Pulmonary artery endothelial cell (primary cell): ENCODE measurements at regions not wholly inside any gene's neighbourhood (a gene's known extent, or its start where the extent isn't known, plus 50 kb on each side); places are given as distances from the start of the nearest gene placed in this dataset.
"Not testable (repeated sequence)": the region's sequence is repeated elsewhere in the genome, so short reads cannot be mapped to it uniquely, and the experiment has no call there.

Experiments used
- DNase-seq: peaks from one replicate; pipeline ENCODE4 v3.0.0-alpha.2; 2011; ENCODE audit warnings: low read depth, low spot score

- DNase-seq: no peak
These were observed 133.6 kb downstream of the TMEM121 start for GRCh38 chr14:105659935-105660527.

DNA sequence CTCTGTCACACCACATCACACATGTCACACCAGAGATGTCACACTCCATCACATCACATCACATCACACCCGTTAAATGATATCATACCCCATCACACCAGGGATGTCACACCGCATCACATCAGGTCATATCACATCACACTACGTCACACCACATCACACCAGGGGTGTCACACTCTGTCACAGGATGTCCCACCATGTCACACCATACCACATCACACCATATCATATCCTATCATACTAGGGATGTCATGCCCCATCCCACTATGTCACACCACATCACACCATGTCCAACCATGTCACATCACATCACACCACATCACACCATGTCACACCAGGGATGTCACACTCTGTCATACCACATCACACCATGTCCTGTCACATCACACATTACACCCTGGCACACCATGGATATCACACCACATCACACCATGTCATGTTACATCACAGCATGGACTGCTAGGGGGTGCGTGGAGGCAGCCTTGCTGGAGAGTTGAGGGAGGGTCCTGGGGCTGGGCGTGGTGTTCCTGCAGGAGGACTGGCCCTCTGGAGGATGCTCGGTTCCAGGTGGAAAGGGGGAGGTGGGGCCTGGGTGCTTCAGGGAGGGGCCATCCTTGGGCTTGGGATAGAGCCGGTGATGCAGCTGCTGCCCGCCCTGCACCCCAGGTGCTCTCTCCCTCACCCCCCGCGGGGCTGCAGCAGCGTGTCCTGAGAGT is 134.6 kb downstream of the TMEM121 start:
- no peak for DNase-seq

- not testable (repeated sequence) for DNase-seq
These were observed 135.7 kb downstream of the TMEM121 start for GRCh38 chr14:105662043-105662442.

- not testable (repeated sequence) for DNase-seq
These were observed 136.2 kb downstream of the TMEM121 start for GRCh38 chr14:105662592-105662991.

- not testable (repeated sequence) for DNase-seq
These were observed 136.9 kb downstream of the TMEM121 start for GRCh38 chr14:105663323-105663722.

DNA sequence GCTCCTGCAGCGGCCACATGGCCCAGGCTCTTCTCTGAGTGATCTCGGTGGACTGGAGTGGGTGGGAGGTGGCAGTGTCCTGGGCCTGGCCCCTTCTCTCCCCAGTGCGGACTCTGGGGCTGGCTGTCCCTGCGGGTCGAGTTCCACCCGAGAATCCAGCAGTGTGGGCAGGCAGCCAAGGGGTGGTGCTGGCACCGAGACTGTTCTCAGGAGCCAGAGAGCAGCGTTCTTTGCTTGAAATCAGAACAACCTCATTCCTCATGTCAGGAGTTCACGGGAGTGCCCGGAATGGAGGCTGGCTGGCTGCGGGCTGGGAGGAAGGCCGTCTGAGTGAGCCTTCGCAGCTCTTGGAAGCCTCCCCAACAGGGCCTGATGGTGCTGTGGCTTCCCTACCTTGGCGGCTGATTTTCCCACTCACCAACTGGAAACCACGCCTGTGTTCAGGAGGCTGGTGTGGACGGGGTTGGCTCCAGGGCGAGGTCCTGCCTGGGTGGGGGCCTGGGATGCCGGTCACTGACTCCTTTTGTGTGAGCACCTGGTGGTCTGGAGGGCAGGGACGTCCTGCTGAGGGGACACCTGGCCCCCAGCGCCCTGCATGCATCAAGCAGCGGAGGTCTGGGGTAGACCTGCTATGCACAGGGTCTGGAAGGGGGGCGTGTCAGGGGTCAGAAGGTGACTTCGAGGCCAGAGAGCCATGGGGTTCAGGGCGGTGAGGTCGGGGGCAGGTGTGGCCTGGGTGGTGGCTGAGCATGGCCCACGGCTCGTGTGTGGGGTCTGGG is 137.6 kb downstream of the TMEM121 start:
- not testable (repeated sequence) for DNase-seq

DNA sequence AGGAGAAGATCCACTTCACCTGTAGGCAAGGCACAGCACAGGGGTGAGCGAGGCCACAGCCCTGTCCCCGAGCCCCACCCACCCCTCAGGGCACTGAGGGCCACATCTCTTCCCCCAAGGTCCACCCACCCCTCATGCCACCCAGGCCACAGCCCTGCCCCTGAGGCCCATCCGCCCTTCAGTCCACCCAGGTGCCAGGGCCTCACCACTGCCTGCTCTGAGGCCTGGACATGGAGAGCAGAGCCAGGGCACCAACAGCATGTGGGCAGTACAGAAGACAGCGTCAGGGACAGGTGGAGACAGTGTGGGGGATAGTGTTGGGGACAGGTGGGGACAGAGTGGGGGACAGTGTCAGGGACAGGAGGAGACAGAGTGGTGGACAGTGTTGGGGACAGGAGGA is 138.3 kb downstream of the TMEM121 start:
- DNase-seq: no peak

DNA sequence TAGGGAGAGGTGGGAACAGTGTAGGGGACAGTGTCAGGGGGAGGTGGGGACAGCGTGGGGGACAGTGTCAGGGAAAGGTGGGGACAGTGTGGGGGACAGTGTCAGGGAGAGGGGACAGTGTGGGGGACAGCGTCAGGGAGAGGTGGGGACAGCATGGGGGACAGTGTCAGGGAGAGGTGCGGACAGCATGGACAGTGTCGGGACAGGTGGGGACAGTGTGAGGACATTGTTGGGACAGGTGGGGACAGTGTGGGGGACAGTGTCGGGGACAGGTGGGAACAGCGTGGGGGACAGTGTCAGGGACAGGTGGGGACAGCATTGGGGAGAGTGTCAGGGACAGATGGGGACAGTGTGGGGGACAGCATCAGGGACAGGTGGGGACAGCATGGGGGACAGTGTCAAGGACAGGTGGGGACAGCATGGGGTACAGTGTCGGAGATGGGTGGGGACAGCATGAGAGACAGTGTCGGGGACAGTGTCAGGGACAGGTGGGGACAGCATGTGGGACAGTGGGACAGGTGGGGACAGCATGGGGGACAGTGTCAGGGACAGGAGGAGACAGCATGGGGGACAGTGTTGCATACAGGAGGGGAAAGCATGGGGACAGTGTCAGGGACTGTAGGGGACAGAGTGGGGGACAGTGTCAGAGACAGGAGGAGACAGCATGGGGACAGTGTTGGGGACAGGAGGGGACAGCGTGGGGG is 139.0 kb downstream of the TMEM121 start:
- no peak for DNase-seq

GRCh38 chr14:105665951-105666277 is 139.5 kb downstream of the TMEM121 start:
- no peak for DNase-seq

DNA sequence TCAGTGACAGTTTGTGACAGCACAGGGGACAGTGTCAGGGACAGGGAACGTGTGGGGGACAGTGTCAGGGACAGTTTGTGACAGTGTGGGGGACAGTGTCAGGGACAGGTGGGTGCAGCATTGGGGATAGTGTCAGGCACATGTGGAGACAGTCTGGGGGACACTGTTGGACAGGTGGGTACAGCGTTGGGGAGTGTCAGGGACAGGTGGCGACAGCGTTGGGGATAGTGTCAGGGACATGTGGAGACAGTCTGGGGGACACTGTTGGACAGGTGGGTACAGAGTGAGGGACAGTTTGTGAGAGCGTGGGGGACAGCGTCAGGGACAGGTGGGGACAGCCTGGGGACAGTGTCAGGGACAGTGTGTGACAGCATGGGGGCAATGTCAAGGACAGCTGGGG is 140.0 kb downstream of the TMEM121 start:
- DNase-seq: no peak

DNA sequence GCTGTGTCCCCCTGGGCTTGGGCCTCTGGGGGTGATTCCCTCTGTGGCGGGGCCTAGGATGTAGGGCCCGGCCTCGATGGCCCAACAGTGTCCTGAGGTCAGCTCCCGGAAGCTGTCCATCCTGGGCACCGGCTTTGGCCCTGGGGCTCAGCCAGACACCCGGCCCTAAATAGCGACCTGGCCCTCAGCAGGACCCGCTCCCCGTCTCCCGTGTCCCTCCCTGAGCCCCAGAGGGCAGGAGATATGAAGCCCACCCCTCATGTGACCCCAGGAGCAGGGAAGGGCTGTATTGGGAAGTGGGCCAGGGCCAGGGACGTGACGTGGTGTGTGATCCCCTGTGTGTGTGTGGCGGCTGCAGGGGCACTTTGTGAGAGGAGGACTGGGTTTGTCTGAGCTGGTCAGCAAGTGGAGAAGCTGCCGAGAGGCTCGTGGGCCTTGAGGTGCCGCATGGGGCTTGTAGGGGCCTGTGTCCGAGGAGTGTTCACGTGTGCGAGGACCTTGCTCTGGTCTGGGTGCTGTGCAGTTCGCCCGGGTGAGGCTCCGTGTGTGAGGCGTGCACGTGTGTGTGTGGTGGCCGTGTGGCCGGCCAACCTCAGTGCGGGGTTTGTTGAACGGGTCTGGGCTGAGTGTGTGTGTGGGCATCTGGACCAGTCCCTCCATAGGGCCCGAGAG is 140.7 kb downstream of the TMEM121 start:
- not testable (repeated sequence) for DNase-seq

- DNase-seq: not testable (repeated sequence)
These were observed 141.3 kb downstream of the TMEM121 start for GRCh38 chr14:105667663-105668020.

DNA sequence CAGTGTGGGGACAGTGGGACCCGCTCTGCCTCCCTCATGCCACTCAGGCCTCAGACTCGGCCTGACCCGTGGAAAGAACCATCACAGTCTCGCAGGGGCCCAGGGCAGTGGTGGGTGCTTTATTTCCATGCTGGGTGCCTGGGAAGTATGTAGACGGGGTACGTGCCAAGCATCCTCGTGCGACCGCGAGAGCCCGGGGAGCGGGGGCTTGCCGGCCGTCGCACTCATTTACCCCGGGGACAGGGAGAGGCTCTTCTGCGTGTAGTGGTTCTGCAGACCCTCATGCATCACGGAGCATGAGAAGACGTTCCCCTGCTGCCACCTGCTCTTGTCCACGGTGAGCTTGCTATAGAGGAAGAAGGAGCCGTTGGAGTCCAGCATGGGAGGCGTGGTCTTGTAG is 141.6 kb downstream of the TMEM121 start:
- DNase-seq: not testable (repeated sequence)

- DNase-seq: not testable (repeated sequence)
These were observed 142.3 kb downstream of the TMEM121 start for GRCh38 chr14:105668471-105669230.

DNA sequence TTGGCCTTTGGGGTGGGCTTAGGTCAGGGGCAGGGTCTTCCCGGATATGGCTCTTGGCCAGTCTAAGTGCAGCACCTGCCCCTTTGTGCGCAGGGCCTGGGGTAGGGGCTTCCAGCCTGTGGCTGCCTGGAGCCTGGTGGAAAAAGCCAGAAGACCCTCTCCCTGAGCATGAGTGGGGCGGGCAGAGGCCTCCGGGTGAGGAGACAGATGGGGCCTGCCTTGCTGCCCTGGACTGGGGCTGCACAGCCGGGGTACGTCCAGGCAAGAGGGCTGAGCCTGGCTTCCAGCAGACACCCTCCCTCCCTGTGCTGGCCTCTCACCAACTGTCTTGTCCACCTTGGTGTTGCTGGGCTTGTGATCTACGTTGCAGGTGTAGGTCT is 142.8 kb downstream of the TMEM121 start:
- DNase-seq: not testable (repeated sequence)

GRCh38 chr14:105669646-105670045 is 143.3 kb downstream of the TMEM121 start:
- not testable (repeated sequence) for DNase-seq

DNA sequence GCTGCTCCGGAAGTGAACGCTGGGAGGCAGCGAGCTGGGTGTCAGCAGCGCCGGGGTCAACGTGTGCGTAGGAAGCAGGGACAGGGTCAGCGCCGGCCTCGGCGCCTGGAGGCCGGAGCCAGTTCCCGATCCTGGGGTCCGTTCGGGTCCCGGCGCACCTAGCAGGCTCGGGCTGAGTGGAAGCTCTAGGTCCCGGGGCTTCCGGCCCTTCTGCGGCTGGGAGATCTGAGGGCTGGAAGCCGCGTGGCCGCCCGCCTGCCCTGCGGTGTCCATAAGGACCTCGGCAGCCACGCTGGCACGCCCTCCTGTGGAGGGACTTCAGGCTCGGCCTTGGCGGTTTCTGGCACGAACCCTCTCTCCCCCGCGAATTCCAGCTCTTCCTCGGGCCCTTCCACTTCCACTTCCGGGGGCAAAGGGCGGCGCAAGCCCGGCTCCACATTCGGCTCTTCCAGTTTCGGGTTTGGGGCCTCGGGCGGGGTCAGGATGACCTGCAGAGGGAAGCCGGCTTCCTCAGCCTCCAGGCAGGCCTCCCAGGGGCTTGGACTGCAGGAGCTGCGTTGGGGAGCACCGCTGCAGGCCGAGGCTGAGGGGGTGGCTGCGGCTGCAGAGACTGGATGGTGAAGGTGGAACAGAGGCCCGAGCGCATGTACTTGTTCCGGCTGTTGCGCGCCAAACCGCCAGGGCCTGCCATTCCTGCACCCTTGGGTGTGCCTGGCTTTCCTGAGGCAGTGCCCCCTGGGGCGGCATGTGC is 146.2 kb downstream of the TMEM121 start:
- not testable (repeated sequence) for DNase-seq

- not testable (repeated sequence) for DNase-seq
These were observed 149.1 kb downstream of the TMEM121 start for GRCh38 chr14:105675433-105675832.

DNA sequence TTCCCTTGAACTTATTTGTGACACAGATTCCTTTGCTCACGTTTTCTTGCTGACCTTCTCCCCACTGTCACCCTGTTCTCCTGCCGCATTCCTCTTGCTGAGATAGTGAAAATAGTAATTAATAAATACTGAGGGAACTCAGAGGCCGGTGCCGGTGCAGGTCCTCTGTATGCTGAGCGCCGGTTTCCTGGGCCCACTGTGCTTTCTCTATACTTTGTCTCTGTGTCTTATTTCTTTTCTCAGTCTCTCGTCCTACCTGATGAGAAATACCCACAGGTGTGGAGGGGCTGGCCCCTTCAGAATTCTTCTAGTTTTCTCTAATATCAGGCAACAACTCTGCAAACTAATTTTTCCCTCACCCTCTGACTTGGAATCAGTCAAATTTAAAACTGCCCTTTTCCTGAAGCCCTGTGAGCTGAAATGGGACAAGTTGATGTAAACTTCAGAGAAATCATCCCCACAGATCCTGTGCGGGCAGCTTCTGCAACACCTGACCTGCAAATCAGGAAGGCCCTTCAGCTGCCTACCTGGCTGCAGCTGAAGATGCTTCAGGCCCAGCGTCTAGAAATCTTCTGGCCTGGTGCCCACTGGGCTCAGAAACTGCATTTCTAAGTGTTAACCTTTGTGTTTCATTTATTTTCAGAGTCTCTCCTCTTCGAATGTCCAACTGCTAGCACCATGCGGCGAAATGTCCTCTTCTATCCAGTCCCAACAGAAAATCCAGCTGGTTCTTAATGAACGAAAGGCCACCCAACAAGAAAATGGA is 149.7 kb downstream of the TMEM121 start:
- not testable (repeated sequence) for DNase-seq
